BE2C (cell line): ENCODE measurements at regions not wholly inside any gene's neighbourhood (a gene's known extent, or its start where the extent isn't known, plus 50 kb on each side); places are given as distances from the start of the nearest gene placed in this dataset.

Source experiments
- DNase-seq: peaks from one replicate; pipeline ENCODE4 v3.0.0-alpha.2; 2020
- H3K27me3 ChIP-seq: fragments of 250-450 bp; sonication (Bioruptor Pico); 2 replicates; pipeline ENCODE4 v1.5.1; 2020; ENCODE audit warnings: mild to moderate bottlenecking
- H3K36me3 ChIP-seq: fragments of 250-450 bp; sonication (Bioruptor Pico); 2 replicates; pipeline ENCODE4 v1.5.1; 2020; ENCODE audit warnings: mild to moderate bottlenecking
- H3K4me1 ChIP-seq: fragments of 250-450 bp; sonication (Bioruptor Pico); 2 replicates; pipeline ENCODE4 v1.5.1; 2020
- H3K4me3 ChIP-seq: 2 replicates; pipeline ENCODE4 v1.5.1; 2011; ENCODE audit warnings: low read depth, low read length
- H3K9me3 ChIP-seq: fragments of 250-450 bp; sonication (Bioruptor Pico); 2 replicates; pipeline ENCODE4 v1.5.1; 2020
- TF ChIP-seq, protein P1 (sequence below): IDR thresholded peaks from 2 replicates; pipeline ENCODE4 v1.5.1; 2012; ENCODE audit warnings: mild to moderate bottlenecking, low read depth, low read length

DNA sequence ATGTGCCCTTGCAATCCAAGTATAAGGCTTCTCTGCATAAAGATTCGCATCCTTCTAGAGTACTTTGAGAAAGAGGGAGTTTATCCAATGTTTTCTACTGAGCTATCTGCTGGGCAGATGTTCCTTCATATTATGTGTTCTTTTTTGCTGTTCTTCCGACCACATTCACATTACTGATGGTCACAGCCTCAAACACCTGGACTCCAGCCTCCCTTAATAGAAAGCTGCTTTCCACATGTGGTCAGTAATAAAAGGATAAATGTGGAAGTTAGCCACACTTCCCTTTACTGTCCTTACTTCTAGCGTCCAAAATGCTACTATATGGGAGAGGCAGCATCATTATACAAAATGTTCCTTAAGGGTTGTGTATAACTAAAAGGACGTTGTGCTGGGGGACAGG is 116.9 kb downstream of the CD47 start:
- Histone ChIP-seq H3K9me3 (no peaks in the 10 kb centered on the region), H3K4me1 (peaks cover 38% of the 10 kb centered on the region)

GRCh38 chr3:107973152-107973551 is 117.7 kb downstream of the CD47 start:
- Histone ChIP-seq H3K36me3 (no peaks in the 10 kb centered on the region), H3K4me3 (no peak overlapping the region), H3K4me1 (peaks cover 38% of the 10 kb centered on the region), H3K27me3 (no peaks in the 10 kb centered on the region), H3K9me3 (no peaks in the 10 kb centered on the region)
- TF ChIP-seq, protein P1, sequence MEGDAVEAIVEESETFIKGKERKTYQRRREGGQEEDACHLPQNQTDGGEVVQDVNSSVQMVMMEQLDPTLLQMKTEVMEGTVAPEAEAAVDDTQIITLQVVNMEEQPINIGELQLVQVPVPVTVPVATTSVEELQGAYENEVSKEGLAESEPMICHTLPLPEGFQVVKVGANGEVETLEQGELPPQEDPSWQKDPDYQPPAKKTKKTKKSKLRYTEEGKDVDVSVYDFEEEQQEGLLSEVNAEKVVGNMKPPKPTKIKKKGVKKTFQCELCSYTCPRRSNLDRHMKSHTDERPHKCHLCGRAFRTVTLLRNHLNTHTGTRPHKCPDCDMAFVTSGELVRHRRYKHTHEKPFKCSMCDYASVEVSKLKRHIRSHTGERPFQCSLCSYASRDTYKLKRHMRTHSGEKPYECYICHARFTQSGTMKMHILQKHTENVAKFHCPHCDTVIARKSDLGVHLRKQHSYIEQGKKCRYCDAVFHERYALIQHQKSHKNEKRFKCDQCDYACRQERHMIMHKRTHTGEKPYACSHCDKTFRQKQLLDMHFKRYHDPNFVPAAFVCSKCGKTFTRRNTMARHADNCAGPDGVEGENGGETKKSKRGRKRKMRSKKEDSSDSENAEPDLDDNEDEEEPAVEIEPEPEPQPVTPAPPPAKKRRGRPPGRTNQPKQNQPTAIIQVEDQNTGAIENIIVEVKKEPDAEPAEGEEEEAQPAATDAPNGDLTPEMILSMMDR, result no peak
- DNase-seq, result no peak

More for the DNA sequence above, 116.9 kb downstream of the CD47 start:
- DNase-seq, result no peak
- Histone ChIP-seq H3K27me3 (no peaks in the 10 kb centered on the region), H3K36me3 (no peaks in the 10 kb centered on the region), H3K4me3 (no peak overlapping the region)
- TF ChIP-seq, protein P1, result no peak

- H3K27me3 ChIP-seq, result no peaks in the 10 kb centered on the region
- no peak for DNase-seq
- no peaks in the 10 kb centered on the region for H3K36me3 ChIP-seq
- TF ChIP-seq, protein P1, result no peak
- peaks cover 25% of the 10 kb centered on the region for H3K4me1 ChIP-seq
- H3K4me3 ChIP-seq, result no peak overlapping the region
- H3K9me3 ChIP-seq, result no peaks in the 10 kb centered on the region
Observed at GRCh38 chr3:107970993-107971580, 119.7 kb downstream of the CD47 start.

DNA sequence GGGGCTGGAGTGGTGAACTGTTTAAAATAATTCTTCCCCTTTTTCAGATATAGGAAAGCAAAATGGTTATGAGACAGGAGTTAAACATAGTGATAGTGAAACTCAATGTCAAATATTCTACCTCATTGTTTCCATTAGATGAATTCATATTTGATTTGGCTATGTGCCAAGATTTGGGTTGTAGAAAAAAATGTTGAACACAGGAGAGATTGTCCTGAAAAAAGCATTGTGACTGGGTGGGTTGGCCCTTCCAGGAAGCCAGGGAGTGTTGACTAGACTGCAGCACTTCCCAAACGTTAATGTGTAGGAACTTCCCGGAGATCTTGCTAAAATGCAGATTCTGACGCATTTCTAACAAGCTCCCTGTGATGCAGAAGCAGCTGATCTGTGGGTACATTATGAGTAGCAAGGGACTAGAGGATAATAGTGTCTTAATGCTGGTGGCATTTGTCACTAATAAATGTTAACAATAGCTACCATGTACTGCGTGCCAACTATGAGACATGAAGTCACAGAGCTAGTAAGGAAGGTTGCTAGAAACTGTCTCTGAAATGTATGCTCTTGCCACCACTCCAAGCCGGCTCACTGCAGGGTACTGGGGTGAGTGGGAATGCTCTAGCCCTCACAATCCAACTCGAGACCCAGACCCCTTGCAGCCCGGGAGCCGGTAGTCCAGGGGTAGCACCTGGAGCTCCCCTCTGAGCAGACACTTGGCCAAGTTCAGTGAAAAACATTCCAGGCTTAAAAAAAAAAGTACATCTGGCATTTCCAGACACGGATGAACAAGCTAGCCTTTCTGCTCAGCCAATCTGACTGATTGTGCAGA is 120.6 kb downstream of the CD47 start:
- DNase-seq, result peak; percentile 34
- TF ChIP-seq, protein P1, result no peak
- Histone ChIP-seq H3K36me3 (no peaks in the 10 kb centered on the region), H3K4me3 (no peak overlapping the region), H3K9me3 (no peaks in the 10 kb centered on the region), H3K27me3 (no peaks in the 10 kb centered on the region), H3K4me1 (peaks cover 25% of the 10 kb centered on the region)

DNA sequence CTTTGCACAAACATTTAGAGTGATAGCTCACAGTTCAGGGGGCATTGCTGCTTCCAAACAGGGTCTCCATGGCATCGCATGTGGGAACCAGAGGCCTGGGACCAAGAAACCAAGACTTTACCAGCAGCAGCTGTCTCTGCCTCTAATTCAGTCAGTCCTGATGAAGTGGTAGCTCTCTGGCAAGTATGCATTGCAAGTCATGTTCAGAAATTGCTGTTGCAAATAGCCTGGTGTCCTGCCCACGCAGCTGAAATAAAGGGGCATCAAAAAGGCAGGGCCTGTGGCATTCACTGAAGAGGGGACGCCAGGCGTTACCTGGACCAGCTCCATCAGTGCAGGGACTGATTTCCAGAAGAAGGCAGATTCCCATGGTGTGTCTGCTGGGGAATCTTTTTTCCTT is 121.3 kb downstream of the CD47 start:
- DNase-seq, result no peak
- H3K4me3 ChIP-seq, result no peak overlapping the region
- TF ChIP-seq, protein P1, result no peak
- no peaks in the 10 kb centered on the region for H3K9me3 ChIP-seq
- H3K4me1 ChIP-seq, result peaks cover 25% of the 10 kb centered on the region
- no peaks in the 10 kb centered on the region for H3K27me3 ChIP-seq
- H3K36me3 ChIP-seq, result no peaks in the 10 kb centered on the region

GRCh38 chr3:107966276-107966675 is 124.6 kb downstream of the CD47 start:
- H3K27me3 ChIP-seq, result no peaks in the 10 kb centered on the region
- TF ChIP-seq, protein P1, result no peak
- H3K4me1 ChIP-seq, result peaks cover 31% of the 10 kb centered on the region
- no peak for DNase-seq
- H3K4me3 ChIP-seq, result no peak overlapping the region
- no peaks in the 10 kb centered on the region for H3K9me3 ChIP-seq
- H3K36me3 ChIP-seq, result no peaks in the 10 kb centered on the region
